Fibroblast of lung (primary cell): ENCODE measurements at regions not wholly inside any gene's neighbourhood (a gene's known extent, or its start where the extent isn't known, plus 50 kb on each side); places are given as distances from the start of the nearest gene placed in this dataset.

ENCODE experiments used
- CTCF ChIP-seq, 2 donors: IDR thresholded peaks in 1 of 2; conservative IDR thresholded peaks in 1 of 2; 1 replicate in 1 of 2; 2 replicates in 1 of 2; pipeline ENCODE4 v1.5.1; 2011 to 2012; ENCODE audit warnings: low read length in 2 of 2, control low read depth in 1 of 2, inconsistent platforms in 1 of 2, low read depth in 1 of 2, mild to moderate bottlenecking in 1 of 2
- EZH2 ChIP-seq: IDR thresholded peaks from 2 replicates; pipeline ENCODE4 v1.5.1; 2012; ENCODE audit warnings: low read length, control low read depth, mild to moderate bottlenecking; ENCODE audit errors: missing control alignments

- TF ChIP-seq CTCF (conservative IDR thresholded peaks at IDR 0.05 in 1 of 2, IDR thresholded peaks at IDR 0.05 in 1 of 2; ENCODE audit: low read depth in 1 of 2, low read length in 2 of 2) (no peak), EZH2 (no peak)
Measured at GRCh38 chrX:121455890-121456289, 408.5 kb downstream of the GLUD2 start.
